ENCODE measurements at regions not wholly inside any gene's neighbourhood (a gene's known extent, or its start where the extent isn't known, plus 50 kb on each side); places are given as distances from the start of the nearest gene placed in this dataset.

GRCh38 chr4:14338585-14339265 is 663.6 kb upstream of the CPEB2 start:
- in situ Hi-C loops (cut with MboI; ENCODE audit: low sequenced_read_pairs, unreplicated experiment), result no loop called here
- no peak for DNase-seq (ENCODE audit: low spot score)
- no peak for TF ChIP-seq CTCF (IDR thresholded peaks at IDR 0.05; ENCODE audit: borderline replicate concordance, control extremely low read depth, extremely low read depth, insufficient read depth, missing control alignments)

GRCh38 chr4:14339715-14340114 is 662.6 kb upstream of the CPEB2 start:
- in situ Hi-C loops (cut with MboI; ENCODE audit: low sequenced_read_pairs, unreplicated experiment), result no loop called here
- TF ChIP-seq CTCF (IDR thresholded peaks at IDR 0.05; ENCODE audit: borderline replicate concordance, control extremely low read depth, extremely low read depth, insufficient read depth, missing control alignments), result no peak
- DNase-seq (ENCODE audit: low spot score), result no peak

- no peak for DNase-seq (ENCODE audit: low spot score)
- in situ Hi-C loops (cut with MboI; ENCODE audit: low sequenced_read_pairs, unreplicated experiment), result no loop called here
- TF ChIP-seq CTCF (IDR thresholded peaks at IDR 0.05; ENCODE audit: borderline replicate concordance, control extremely low read depth, extremely low read depth, insufficient read depth, missing control alignments), result no peak
Observed at GRCh38 chr4:14340321-14340720, 662.0 kb upstream of the CPEB2 start.

- no peak for DNase-seq (ENCODE audit: low spot score)
- in situ Hi-C loops (cut with MboI; ENCODE audit: low sequenced_read_pairs, unreplicated experiment), result no loop called here
- TF ChIP-seq CTCF (IDR thresholded peaks at IDR 0.05; ENCODE audit: borderline replicate concordance, control extremely low read depth, extremely low read depth, insufficient read depth, missing control alignments), result no peak
Observed at GRCh38 chr4:14343961-14344360, 658.3 kb upstream of the CPEB2 start.

GRCh38 chr4:14345356-14345775 is 656.9 kb upstream of the CPEB2 start:
- in situ Hi-C loops (cut with MboI; ENCODE audit: low sequenced_read_pairs, unreplicated experiment), result no loop called here
- DNase-seq (ENCODE audit: low spot score), result no peak
- TF ChIP-seq CTCF (IDR thresholded peaks at IDR 0.05; ENCODE audit: borderline replicate concordance, control extremely low read depth, extremely low read depth, insufficient read depth, missing control alignments), result no peak

- in situ Hi-C loops (cut with MboI; ENCODE audit: low sequenced_read_pairs, unreplicated experiment), result no loop called here
Observed at GRCh38 chr4:14347526-14347925, 654.8 kb upstream of the CPEB2 start.

More at GRCh38 chr4:14347526-14347925, 654.8 kb upstream of the CPEB2 start:
- DNase-seq (ENCODE audit: low spot score), result no peak
- TF ChIP-seq CTCF (IDR thresholded peaks at IDR 0.05; ENCODE audit: borderline replicate concordance, control extremely low read depth, extremely low read depth, insufficient read depth, missing control alignments), result no peak
